Cardiac muscle cell (in vitro differentiated cells and primary cell): ENCODE measurements at regions not wholly inside any gene's neighbourhood (a gene's known extent, or its start where the extent isn't known, plus 50 kb on each side); places are given as distances from the start of the nearest gene placed in this dataset.

Experiments used
- DNase-seq, 2 donors: peaks; one replicate each; pipeline versions ENCODE4 v3.0.0 to v3.0.0-alpha.2; 2010 to 2017; ENCODE audit warnings: low read depth in 1 of 2, low spot score in 1 of 2
- H3K27ac ChIP-seq: fragments of 200-600 bp; sonication (generic); 2 replicates; pipeline ENCODE4 v1.5.1; 2016
- H3K27me3 ChIP-seq: fragments of 200-600 bp; sonication (generic); 2 replicates; pipeline ENCODE4 v1.6.0; 2016; ENCODE audit warnings: control low read depth
- H3K36me3 ChIP-seq: fragments of 200-600 bp; sonication (generic); 2 replicates; pipeline ENCODE4 v1.5.1; 2016; ENCODE audit warnings: control low read depth
- H3K4me1 ChIP-seq: fragments of 200-600 bp; sonication (generic); 2 replicates; pipeline ENCODE4 v1.8.1; 2017; ENCODE audit warnings: low read depth, mild to moderate bottlenecking, mixed run types
- H3K4me3 ChIP-seq: fragments of 200-600 bp; sonication (generic); 2 replicates; pipeline ENCODE4 v1.5.1; 2016; ENCODE audit warnings: mild to moderate bottlenecking
- H3K9me3 ChIP-seq: fragments of 200-600 bp; sonication (generic); 2 replicates; pipeline ENCODE4 v1.5.1; 2017; ENCODE audit warnings: low read depth, mild to moderate bottlenecking, control low read depth
- CTCF ChIP-seq: IDR thresholded peaks from 2 replicates; pipeline ENCODE4 v1.5.1; 2012; ENCODE audit warnings: low read depth, mild to moderate bottlenecking, low read length

GRCh38 chr15:69820819-69821218, 276.9 kb downstream of the TLE3 start:
- Histone ChIP-seq H3K4me3 (no peak overlapping the region), H3K9me3 (no peaks in the 10 kb centered on the region), H3K27ac (no peak overlapping the region), H3K4me1 (no peaks in the 10 kb centered on the region), H3K27me3 (no peaks in the 10 kb centered on the region), H3K36me3 (no peaks in the 10 kb centered on the region)
- TF ChIP-seq CTCF = no peak
- DNase-seq = no peak

- H3K36me3 ChIP-seq = no peaks in the 10 kb centered on the region
- no peak overlapping the region for H3K27ac ChIP-seq
- H3K4me1 ChIP-seq = no peaks in the 10 kb centered on the region
- no peak for TF ChIP-seq CTCF
- no peaks in the 10 kb centered on the region for H3K27me3 ChIP-seq
- H3K9me3 ChIP-seq = no peaks in the 10 kb centered on the region
- DNase-seq = no peak
- no peak overlapping the region for H3K4me3 ChIP-seq
Measured at GRCh38 chr15:69823223-69823907, 274.4 kb downstream of the TLE3 start.

GRCh38 chr15:69824075-69824876, 273.4 kb downstream of the TLE3 start:
- Histone ChIP-seq H3K9me3 (no peaks in the 10 kb centered on the region), H3K27ac (no peak overlapping the region), H3K36me3 (no peaks in the 10 kb centered on the region), H3K27me3 (no peaks in the 10 kb centered on the region), H3K4me3 (no peak overlapping the region), H3K4me1 (no peaks in the 10 kb centered on the region)
- DNase-seq = no peak
- no peak for TF ChIP-seq CTCF

GRCh38 chr15:69824877-69825406, 272.8 kb downstream of the TLE3 start:
- no peaks in the 10 kb centered on the region for H3K27me3 ChIP-seq
- no peak overlapping the region for H3K4me3 ChIP-seq
- no peak overlapping the region for H3K27ac ChIP-seq
- no peaks in the 10 kb centered on the region for H3K4me1 ChIP-seq
- TF ChIP-seq CTCF = no peak
- H3K36me3 ChIP-seq = no peaks in the 10 kb centered on the region
- DNase-seq = no peak
- H3K9me3 ChIP-seq = no peaks in the 10 kb centered on the region

- no peak overlapping the region for H3K4me3 ChIP-seq
- no peak overlapping the region for H3K27ac ChIP-seq
- no peak for TF ChIP-seq CTCF
- no peak for DNase-seq
- H3K36me3 ChIP-seq = no peaks in the 10 kb centered on the region
- no peaks in the 10 kb centered on the region for H3K9me3 ChIP-seq
- H3K27me3 ChIP-seq = no peaks in the 10 kb centered on the region
- H3K4me1 ChIP-seq = no peaks in the 10 kb centered on the region
Measured at GRCh38 chr15:69825941-69826818, 271.5 kb downstream of the TLE3 start.
